ENCODE measurements at regions not wholly inside any gene's neighbourhood (a gene's known extent, or its start where the extent isn't known, plus 50 kb on each side); places are given as distances from the start of the nearest gene placed in this dataset.

- TF ChIP-seq CTCF (IDR thresholded peaks at IDR 0.05; ENCODE audit: low read depth, low read length), result no peak
- no peak overlapping the region for H3K4me3 ChIP-seq (ENCODE audit: low read depth, low read length)
Measured at GRCh38 chr14:101069228-101069549, 165.7 kb upstream of the RTL1 start.

DNA sequence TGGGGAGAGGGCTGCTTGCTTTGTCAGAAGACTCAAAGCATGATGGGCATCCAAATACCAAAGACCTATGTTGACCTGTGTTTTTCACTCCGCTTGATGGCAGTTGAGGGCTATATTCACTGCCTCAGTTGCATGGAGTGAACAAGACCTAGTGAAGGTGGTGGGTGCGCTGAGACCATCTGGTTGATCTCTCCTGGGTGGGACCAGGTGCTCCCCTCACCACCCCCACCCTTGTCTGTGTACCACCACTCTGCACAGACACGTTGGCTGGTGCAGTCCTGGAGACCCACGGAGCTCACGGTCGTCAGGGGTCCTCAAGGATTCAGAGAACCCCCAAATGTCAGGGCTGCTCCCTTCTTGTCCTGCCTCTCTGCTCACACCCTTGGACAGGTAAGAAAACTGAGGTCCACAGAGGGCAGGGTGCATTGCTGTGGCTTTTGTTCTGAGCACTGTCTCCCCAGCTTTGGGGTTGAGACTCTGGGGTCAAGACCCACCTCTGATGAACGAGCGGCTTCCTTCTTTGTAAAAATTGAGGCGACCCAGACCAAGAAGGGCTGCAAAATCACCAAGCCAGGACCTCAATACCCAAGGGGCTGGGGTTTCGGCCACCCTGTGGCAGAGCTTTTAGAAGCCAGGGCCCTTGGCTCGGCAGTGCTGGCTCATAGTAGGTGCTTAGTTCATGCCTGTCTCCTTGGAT lies 166.3 kb upstream of the RTL1 start:
- TF ChIP-seq CTCF (IDR thresholded peaks at IDR 0.05; ENCODE audit: low read depth, low read length), result no peak
- no peak overlapping the region for H3K4me3 ChIP-seq (ENCODE audit: low read depth, low read length)

DNA sequence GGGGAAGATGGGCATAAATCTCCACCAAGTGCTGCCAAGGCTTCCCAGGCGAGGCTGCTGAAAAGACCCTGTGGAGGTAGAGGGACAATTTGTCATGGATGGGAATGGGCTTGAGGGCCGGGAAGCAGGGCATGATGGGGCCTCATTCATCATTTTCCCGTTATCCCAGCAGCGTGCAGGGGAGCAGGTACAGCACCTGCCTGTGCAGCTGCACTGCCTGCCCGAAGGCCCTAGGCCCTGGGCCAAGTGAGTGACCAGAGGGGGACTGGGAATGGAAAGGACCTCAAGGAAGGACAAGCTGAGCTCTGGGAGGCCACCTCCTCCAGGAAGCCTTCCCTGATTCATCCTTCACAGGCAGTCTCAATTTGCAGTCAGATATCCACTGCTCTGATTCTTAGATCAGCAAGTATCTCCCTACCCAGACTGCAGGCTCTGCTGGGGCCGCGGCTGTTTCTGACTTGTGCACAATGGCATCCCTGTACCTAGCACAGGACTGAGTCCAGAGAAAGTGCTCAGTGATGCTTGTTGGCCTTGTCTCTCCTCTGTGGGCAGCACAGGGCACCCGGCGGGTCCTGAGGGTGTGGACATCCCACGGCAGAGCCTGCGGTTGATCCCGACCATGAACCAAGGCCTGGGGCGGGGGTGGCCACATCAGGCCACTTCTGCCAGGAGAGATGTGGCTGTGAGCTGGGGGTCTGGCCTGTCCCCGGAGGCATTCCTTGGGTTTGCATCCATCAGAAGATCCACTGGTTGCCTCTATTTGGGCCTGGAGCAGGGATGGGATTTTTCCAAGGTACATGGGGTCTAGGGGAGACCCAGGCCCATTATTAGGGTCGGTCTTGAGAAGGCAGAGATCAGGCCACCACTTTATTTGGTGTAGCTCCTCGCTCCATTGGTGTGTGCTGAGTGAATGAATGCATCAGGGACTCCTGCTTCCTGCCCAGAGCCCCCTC lies 167.3 kb upstream of the RTL1 start:
- H3K4me3 ChIP-seq (ENCODE audit: low read depth, low read length), result no peak overlapping the region
- no peak for TF ChIP-seq CTCF (IDR thresholded peaks at IDR 0.05; ENCODE audit: low read depth, low read length)

DNA sequence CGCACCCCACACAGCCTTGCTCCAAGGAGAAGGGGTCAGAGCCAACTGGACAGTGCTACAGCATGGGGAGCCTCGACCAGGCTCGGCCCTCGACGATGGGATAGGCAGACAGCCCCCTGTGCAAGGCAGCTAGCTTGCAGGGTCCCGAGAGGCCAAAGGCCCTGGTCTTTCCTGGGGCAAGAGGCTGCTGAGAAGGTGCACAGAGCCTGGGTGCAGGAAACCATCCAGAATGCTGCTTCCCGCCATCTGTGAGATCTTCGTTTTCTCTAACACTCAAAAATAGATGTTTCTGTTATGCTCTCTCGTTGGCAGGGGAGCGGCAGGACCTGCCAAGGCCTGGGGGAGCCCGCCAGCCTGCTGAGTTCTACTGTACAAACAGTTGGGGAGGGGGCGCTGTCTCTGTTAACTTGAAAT lies 168.0 kb upstream of the RTL1 start:
- TF ChIP-seq CTCF (IDR thresholded peaks at IDR 0.05; ENCODE audit: low read depth, low read length), result no peak

DNA sequence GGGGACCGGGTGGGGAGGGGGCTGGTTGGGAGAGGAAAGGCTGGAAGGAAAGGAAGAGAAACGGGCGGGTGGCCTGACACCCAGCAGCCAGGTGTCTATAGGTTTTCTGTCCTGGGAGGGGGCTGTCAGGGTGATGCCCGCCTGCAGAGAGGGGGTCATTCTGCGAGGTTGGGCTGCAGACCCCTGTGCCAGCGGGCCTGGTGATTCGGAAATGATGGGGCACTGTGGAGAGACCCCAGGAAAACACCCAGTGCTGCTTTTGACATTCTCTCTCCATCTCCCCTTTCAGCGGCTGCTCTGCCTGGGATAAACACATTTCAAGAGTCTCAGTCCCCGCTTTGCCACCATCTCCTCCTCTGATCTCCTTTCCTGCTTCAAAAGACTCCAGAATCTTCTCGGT lies 168.5 kb upstream of the RTL1 start:
- no peak for TF ChIP-seq CTCF (IDR thresholded peaks at IDR 0.05; ENCODE audit: low read depth, low read length)
- no peak overlapping the region for H3K4me3 ChIP-seq (ENCODE audit: low read depth, low read length)

More for the DNA sequence above, 168.0 kb upstream of the RTL1 start:
- no peak overlapping the region for H3K4me3 ChIP-seq (ENCODE audit: low read depth, low read length)

DNA sequence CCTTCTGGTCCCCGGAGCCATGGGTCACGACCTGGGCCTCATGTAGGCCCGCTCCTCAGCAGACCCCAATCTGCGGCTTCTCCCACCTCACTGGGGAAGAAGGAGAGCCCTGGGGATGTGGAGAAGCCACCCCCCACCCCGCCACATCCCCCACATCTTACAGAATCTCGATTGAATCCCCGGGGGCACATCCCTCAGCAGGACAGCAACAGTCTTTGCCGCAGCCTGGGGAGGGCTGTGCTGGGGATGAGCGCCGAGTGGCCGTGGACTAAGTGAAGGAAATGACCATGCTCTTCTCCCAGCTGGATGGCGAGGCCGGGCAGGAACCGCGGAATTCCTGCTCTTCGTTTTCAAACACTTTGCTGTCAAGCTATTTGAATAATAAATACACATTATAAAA lies 169.0 kb upstream of the RTL1 start:
- no peak overlapping the region for H3K4me3 ChIP-seq (ENCODE audit: low read depth, low read length)
- TF ChIP-seq CTCF (IDR thresholded peaks at IDR 0.05; ENCODE audit: low read depth, low read length), result no peak
